C4-2B (cell line): ENCODE measurements at regions not wholly inside any gene's neighbourhood (a gene's known extent, or its start where the extent isn't known, plus 50 kb on each side); places are given as distances from the start of the nearest gene placed in this dataset.

ENCODE experiments used
- CTCF ChIP-seq: fragments of 450-650 bp; conservative IDR thresholded peaks from 2 replicates; pipeline ENCODE4 v1.5.1; 2017; ENCODE audit warnings: mild to moderate bottlenecking
- ZFX ChIP-seq: fragments of 450-650 bp; IDR thresholded peaks from 2 replicates; pipeline ENCODE4 v1.6.1; 2017

- TF ChIP-seq CTCF (no peak), ZFX (no peak)
Observed at GRCh38 chr13:88887045-88887662, 1216.0 kb downstream of the SLITRK5 start.
